OCI-LY3 (cell line): ENCODE measurements at regions not wholly inside any gene's neighbourhood (a gene's known extent, or its start where the extent isn't known, plus 50 kb on each side); places are given as distances from the start of the nearest gene placed in this dataset.

ENCODE experiments used
- H2AFZ ChIP-seq: fragments of 200-600, 300-600 bp; shearing (Covaris generic); 2 replicates; pipeline ENCODE4 v1.6.0; 2014; ENCODE audit warnings: antibody characterized with exemption, low read depth, low read length
- H3K27ac ChIP-seq: fragments of 200-600, 300-600 bp; sonication (generic); 2 replicates; pipeline ENCODE4 v1.5.1; 2014; ENCODE audit warnings: mild to moderate bottlenecking, low read length, moderate library complexity, mixed read lengths
- H3K27me3 ChIP-seq: fragments of 200-600, 300-600 bp; sonication (generic); 2 replicates; pipeline ENCODE4 v1.6.1; 2014; ENCODE audit warnings: low read depth, low read length, mixed read lengths
- H3K36me3 ChIP-seq: fragments of 200-600, 300-600 bp; sonication (generic); replicated peaks from 2 replicates; pipeline ENCODE3; 2014; ENCODE audit warnings: low read depth, low read length, mixed read lengths
- H3K4me1 ChIP-seq: fragments of 300-600, 200-600 bp; sonication (generic); 2 replicates; pipeline ENCODE4 v1.6.1; 2014; ENCODE audit warnings: low read length, mixed read lengths
- H3K4me2 ChIP-seq: fragments of 200-600, 300-600 bp; sonication (generic); 2 replicates; pipeline ENCODE4 v1.6.1; 2014; ENCODE audit warnings: low read length, mixed read lengths
- H3K4me3 ChIP-seq: fragments of 300-600, 200-600 bp; sonication (generic); 2 replicates; pipeline ENCODE4 v1.5.1; 2014; ENCODE audit warnings: antibody characterized with exemption, mild to moderate bottlenecking, low read length, moderate library complexity
- H3K79me2 ChIP-seq: fragments of 300-600, 200-600 bp; shearing (Covaris generic); 2 replicates; pipeline ENCODE4 v1.6.1; 2014; ENCODE audit warnings: mild to moderate bottlenecking, low read length, mixed read lengths
- H3K9ac ChIP-seq: fragments of 300-600, 200-600 bp; shearing (Covaris generic); 2 replicates; pipeline ENCODE4 v1.6.0; 2014; ENCODE audit warnings: mild to moderate bottlenecking, low read length, moderate library complexity
- H3K9me3 ChIP-seq: fragments of 200-600, 300-600 bp; shearing (Covaris generic); 2 replicates; pipeline ENCODE4 v1.6.1; 2014; ENCODE audit warnings: low read length, mixed read lengths; ENCODE audit not compliant: insufficient read depth
- H4K20me1 ChIP-seq: fragments of 200-600, 300-600 bp; sonication (generic); 2 replicates; pipeline ENCODE4 v1.6.1; 2016; ENCODE audit warnings: low read length, mixed read lengths; ENCODE audit not compliant: insufficient read depth
- EZH2phosphoT487 ChIP-seq: fragments of 200-600 bp; shearing (Covaris generic); IDR thresholded peaks from 2 replicates; pipeline ENCODE4 v1.6.1; 2018; ENCODE audit warnings: antibody characterized with exemption, mixed run types, low read depth
- TF ChIP-seq, protein P1 (sequence below): fragments of 200-600, 300-600 bp; sonication (generic); IDR thresholded peaks from 2 replicates; pipeline ENCODE4 v1.5.1; 2014; ENCODE audit warnings: antibody characterized with exemption, low read length, low read depth

DNA sequence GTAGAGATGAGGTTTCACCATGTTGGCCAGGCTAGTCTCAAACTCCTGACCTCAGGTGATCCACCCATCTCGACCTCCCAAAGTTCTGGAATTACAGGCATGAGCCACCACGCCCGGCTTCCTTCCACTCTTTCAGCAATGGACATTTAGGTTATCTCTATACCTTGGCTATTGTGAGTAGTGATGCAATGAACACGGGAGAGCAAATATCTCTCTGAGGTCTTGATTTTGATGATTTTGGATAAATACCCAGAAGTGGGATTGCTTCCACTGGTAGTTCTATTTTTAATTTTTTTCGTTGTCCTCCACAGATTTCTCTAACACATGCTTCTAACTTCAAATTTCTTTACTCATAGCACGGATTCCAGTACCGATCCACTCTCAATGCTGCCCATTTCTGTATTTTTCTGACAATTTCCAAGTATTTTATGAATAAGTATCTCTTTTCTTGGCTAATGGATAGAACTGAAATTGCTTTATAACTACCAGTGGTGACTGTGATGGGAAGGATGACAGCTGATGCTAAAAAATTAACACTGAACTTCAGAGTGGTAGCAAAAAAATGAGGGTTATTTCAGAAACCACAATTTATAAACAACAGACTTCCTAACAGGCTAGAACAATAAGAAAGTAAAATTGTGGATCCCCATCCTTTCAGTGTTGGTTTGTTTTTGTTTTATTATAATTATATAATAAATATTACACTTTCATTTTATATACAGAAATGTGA is 327.5 kb upstream of the RUNX1 start:
- no peaks in the 10 kb centered on the region for H3K27me3 ChIP-seq
- TF ChIP-seq, protein P1, sequence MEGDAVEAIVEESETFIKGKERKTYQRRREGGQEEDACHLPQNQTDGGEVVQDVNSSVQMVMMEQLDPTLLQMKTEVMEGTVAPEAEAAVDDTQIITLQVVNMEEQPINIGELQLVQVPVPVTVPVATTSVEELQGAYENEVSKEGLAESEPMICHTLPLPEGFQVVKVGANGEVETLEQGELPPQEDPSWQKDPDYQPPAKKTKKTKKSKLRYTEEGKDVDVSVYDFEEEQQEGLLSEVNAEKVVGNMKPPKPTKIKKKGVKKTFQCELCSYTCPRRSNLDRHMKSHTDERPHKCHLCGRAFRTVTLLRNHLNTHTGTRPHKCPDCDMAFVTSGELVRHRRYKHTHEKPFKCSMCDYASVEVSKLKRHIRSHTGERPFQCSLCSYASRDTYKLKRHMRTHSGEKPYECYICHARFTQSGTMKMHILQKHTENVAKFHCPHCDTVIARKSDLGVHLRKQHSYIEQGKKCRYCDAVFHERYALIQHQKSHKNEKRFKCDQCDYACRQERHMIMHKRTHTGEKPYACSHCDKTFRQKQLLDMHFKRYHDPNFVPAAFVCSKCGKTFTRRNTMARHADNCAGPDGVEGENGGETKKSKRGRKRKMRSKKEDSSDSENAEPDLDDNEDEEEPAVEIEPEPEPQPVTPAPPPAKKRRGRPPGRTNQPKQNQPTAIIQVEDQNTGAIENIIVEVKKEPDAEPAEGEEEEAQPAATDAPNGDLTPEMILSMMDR: no peak
- TF ChIP-seq EZH2phosphoT487: no peak
- no peak overlapping the region for H2AFZ ChIP-seq

DNA sequence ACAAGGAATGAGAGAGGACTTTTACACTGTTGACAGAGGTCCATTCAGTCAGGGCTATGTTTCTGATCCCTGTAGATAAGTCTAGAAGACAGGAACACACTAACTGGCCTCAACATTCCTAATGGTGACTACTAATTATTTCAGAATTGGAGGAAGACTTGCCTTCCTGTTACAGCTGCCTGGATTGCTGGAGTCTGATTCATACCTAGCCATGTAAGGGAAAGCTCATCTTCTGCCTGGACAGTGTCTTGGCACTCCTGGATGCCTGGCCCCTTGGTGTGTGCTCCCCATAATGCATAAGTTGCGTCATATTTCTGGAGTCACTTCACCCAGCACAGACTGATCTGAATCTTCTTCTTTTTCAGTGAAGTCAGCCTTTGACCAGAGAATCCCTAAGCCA is 326.0 kb upstream of the RUNX1 start:
- Histone ChIP-seq H3K4me3 (no peak overlapping the region), H4K20me1 (no peaks in the 10 kb centered on the region), H3K4me2 (no peak overlapping the region), H3K4me1 (no peaks in the 10 kb centered on the region), H3K27ac (no peak overlapping the region), H3K36me3 (no peaks in the 10 kb centered on the region), H2AFZ (no peak overlapping the region), H3K27me3 (no peaks in the 10 kb centered on the region), H3K79me2 (no peaks in the 10 kb centered on the region), H3K9ac (no peak overlapping the region), H3K9me3 (no peaks in the 10 kb centered on the region)
- no peak for TF ChIP-seq EZH2phosphoT487
- TF ChIP-seq, protein P1: no peak

More for the DNA sequence above, 327.5 kb upstream of the RUNX1 start:
- Histone ChIP-seq H3K9ac (no peak overlapping the region), H3K4me1 (no peaks in the 10 kb centered on the region), H3K4me3 (no peak overlapping the region), H3K27ac (no peak overlapping the region), H3K9me3 (no peaks in the 10 kb centered on the region), H3K4me2 (no peak overlapping the region), H3K36me3 (no peaks in the 10 kb centered on the region), H4K20me1 (no peaks in the 10 kb centered on the region), H3K79me2 (no peaks in the 10 kb centered on the region)

DNA sequence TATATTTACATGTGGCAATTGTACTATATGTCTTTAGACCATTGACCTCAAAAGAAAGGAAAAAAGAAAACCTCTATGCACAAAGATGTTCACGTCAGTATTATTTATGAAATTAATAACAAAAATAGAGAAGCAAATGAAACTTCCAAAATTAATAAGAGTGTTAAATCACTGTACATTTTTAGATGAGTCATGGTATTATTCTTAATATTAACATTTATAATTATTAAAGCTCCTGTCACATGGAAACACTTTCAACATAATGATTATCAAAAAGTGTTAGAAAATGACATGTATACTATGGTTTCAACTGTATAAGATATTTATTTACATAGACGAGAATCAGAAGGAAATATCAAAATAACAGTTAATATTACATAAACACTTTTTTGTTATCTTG is 324.9 kb upstream of the RUNX1 start:
- no peak overlapping the region for H3K9ac ChIP-seq
- H3K4me3 ChIP-seq: no peak overlapping the region
- TF ChIP-seq EZH2phosphoT487: no peak
- H3K4me2 ChIP-seq: no peak overlapping the region
- no peaks in the 10 kb centered on the region for H3K27me3 ChIP-seq
- no peak overlapping the region for H3K27ac ChIP-seq
- H3K36me3 ChIP-seq: no peaks in the 10 kb centered on the region
- no peaks in the 10 kb centered on the region for H3K79me2 ChIP-seq
- H3K4me1 ChIP-seq: no peaks in the 10 kb centered on the region
- no peaks in the 10 kb centered on the region for H3K9me3 ChIP-seq
- H2AFZ ChIP-seq: no peak overlapping the region
- H4K20me1 ChIP-seq: no peaks in the 10 kb centered on the region

DNA sequence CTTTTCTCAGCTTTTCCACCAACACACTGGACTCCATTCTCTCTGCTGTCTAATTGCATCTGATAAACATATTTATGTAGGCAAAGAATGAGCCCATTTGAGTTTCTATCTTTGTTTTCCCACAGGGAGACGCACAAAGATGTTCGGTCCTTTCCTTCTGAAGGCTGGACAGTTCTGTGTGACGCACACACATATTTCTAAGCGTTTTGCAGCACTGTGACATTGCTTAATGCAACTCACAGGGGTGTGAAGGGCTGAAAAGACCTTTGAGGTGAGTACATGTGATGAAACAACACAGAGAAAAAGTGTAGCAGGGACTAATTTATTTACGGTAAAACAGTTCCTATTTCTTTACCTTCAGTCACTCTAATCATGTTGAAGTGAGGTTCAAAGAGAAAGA is 323.1 kb upstream of the RUNX1 start:
- no peak overlapping the region for H3K4me3 ChIP-seq
- H3K4me2 ChIP-seq: no peak overlapping the region
- H3K27ac ChIP-seq: no peak overlapping the region
- H3K9ac ChIP-seq: no peak overlapping the region
- TF ChIP-seq, protein P1: no peak
- no peak for TF ChIP-seq EZH2phosphoT487
- H3K9me3 ChIP-seq: no peaks in the 10 kb centered on the region
- no peaks in the 10 kb centered on the region for H4K20me1 ChIP-seq
- H3K79me2 ChIP-seq: no peaks in the 10 kb centered on the region
- H3K4me1 ChIP-seq: no peaks in the 10 kb centered on the region
- H3K36me3 ChIP-seq: no peaks in the 10 kb centered on the region
- no peaks in the 10 kb centered on the region for H3K27me3 ChIP-seq
- no peak overlapping the region for H2AFZ ChIP-seq

DNA sequence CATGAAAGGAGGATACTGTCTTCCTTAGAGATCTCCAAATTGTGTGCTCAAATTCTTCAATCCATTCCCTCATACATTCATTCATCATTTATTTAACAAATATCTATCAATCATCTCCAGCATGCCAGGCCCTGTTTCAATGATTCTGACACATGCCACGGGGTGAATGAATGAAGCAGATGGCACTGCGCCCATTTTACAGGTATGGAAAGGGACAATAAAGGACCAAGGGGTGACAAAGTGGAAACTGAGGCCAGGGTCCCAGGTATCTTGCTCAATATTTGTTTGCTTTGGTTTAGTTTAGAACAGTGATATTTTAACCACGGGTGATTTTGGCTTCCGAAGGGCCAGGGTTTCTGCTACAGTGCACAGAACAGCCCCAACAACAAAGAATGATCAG is 321.6 kb upstream of the RUNX1 start:
- Histone ChIP-seq H2AFZ (no peak overlapping the region), H3K9ac (no peak overlapping the region), H3K36me3 (no peaks in the 10 kb centered on the region), H4K20me1 (no peaks in the 10 kb centered on the region), H3K4me1 (no peaks in the 10 kb centered on the region), H3K79me2 (no peaks in the 10 kb centered on the region), H3K9me3 (no peaks in the 10 kb centered on the region), H3K4me3 (no peak overlapping the region), H3K27me3 (no peaks in the 10 kb centered on the region), H3K27ac (no peak overlapping the region), H3K4me2 (no peak overlapping the region)
- no peak for TF ChIP-seq EZH2phosphoT487
- TF ChIP-seq, protein P1: no peak
